Stimulated activated CD4-positive, alpha-beta T cell treated with anti-CD3 and anti-CD28 coated beads, Interleukin-1b, Interleukin-23, amount 100 ng/mL, for 48 hours (primary cell): ENCODE measurements at regions not wholly inside any gene's neighbourhood (a gene's known extent, or its start where the extent isn't known, plus 50 kb on each side); places are given as distances from the start of the nearest gene placed in this dataset.

Experiments
- DNase-seq: peaks from one replicate; pipeline ENCODE4 v3.0.0-alpha.2; 2020

GRCh38 chr10:3363311-3364045 lies 190.9 kb upstream of the PITRM1 start:
- no peak for DNase-seq

DNA sequence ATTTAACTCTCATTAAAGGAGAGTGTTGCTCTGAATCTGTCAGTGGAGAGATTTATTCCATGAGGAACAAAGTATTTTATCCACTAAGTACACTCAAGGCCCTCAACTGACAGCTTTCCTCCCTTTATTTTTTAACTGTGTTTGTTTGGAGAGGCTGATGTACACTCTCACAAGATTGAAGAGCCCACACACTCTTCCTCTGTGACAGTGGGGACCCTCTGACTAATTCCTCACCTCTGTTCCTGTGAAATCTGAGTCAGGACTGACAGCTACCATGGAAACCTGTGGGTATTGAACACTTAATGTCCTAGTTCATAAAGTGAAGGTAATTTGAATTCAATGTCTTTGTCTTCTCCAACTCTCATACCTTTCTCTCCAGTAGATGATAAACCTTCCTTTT lies 189.8 kb upstream of the PITRM1 start:
- DNase-seq, result no peak

DNA sequence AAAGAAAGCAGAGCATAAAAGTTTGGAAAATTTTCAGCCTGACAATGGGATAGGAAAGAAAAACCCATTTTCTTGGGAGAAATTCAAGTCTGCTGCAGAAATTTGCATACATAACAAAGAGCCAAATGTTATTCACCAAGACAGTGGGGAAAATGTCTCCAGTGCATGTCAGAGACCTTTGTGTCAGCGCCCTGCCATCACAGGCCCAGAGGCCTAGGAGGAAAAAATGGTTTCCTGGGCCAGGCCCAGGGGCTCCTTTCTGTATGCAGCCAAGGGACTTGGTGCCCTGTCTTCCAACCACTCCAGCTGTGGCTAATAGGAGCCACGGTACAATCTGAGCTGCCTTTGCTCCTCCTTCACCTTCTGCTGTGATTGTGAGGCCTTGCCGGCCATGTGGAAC lies 189.1 kb upstream of the PITRM1 start:
- DNase-seq, result no peak

DNA sequence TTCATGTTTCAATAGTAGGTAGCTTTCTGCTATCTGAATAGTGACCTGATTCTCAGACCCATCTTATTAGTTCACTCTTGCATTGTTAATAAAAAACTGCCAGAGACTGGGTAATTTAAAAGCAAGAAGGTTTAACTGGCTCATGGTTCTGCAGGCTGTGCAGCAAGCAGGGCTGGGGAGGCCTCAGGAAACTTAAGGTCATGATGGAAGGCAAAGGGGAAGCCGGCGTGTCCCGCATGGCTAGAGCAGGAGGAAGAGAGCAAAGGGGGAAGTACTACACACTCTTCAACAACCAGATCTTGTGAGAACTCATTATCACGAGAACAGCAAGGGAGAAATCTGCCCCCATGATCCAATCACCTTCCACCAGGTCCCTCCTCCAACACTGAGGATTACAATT lies 185.2 kb upstream of the PITRM1 start:
- DNase-seq, result no peak

- DNase-seq, result no peak
Observed at GRCh38 chr10:3355536-3355935, 183.0 kb upstream of the PITRM1 start.

DNA sequence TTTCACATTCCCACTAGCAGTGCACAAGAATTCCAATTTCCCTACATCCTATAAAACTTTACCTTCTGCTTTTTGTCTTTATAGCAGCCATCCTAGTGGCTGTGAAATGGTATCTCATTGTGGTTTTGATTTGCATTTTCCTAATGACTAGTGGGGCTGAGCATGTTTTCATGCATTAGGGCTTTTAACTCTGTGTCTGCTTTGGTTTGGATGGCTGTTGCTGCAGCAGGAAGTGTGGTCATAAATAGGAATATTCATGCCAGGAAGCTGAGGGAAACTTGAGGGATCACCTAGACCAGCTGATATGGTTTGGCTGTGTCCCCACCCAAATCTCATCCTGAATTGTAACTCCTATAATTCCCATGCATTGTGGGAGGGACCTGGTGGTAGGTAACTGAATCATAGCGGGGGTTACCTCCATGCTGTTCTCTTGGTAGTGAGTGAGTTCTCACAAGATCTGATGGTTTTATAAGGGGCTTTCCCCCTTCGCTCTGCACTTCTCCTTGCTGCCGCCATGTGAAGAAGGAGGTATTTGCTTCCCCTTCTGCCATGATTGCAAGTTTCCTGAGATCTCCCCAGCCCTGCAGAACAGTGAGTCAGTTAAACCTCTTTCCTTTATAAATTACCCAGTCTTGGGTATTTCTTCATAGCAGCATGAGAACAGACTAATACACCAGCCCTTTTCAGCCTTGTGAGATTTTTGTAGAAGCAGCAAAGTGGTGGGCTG lies 181.8 kb upstream of the PITRM1 start:
- no peak for DNase-seq

DNA sequence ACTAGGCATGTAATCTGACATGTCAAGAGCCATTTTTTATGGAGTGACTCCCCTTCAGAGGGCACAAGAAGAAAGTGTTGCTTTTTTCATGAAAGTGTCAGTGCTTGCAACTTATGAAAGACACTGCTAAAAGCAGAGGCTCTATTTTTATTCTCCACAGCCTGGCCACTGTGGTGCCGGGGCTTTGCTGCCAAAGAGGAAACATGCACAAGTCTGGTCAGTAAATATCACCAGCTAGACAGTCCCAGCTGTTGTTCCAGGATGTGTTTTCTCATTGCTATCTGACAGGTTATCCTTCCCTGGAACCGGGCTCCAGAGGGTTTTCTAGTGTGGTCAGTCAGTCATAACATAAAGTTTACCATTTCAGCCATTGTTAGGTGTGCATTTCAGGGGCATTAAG lies 180.7 kb upstream of the PITRM1 start:
- DNase-seq, result no peak

DNA sequence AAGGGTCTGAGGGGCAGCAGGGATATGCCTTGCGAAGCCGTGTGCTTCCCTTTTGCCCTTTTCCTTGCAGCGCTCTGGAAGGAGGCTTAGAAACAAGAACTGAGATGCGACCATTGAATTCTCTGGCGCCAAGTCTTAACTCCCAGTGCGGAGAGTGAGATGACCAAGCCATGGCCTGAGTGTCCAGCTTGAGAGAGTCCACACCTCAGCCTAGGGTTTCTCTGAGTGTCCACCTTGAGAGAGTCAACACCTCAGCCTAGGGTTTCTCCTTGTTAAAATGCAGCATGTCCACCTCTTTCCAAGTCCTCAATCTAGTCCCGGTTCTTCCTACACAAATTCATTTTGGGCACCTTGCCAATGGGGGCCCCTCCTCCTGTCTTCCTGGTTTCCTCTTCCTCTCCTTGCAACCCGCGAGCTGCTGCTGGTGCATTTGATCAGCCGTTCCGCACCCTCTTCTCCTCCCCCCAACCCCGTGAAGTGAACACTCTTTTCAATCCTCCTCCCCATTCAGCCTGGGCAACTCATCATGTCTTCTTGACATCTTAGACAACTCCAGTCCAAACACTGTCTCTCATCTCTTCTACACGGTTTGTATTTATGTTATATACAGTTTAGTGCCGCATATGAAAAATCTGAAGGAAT lies 178.2 kb upstream of the PITRM1 start:
- no peak for DNase-seq

GRCh38 chr10:3350205-3350604 lies 177.6 kb upstream of the PITRM1 start:
- no peak for DNase-seq

DNA sequence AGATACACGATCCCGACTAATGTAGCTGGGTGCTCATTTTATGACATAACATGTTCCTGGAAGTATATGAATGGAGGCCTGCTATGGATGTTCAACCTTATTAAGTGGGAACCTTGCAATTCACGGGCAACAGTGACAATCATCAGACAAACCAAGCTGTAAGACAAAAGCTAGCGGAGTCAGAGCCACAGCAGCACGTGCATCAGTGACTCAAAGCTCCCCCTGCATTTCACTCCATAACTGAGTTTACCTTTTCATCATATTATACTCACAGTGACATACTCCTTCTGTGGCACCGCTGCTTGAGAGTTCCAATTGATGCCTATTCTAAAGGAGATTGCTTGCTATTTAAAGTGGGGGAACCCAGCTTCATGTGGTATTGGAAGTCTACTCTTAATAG lies 176.0 kb upstream of the PITRM1 start:
- no peak for DNase-seq

GRCh38 chr10:3347413-3348182 lies 175.0 kb upstream of the PITRM1 start:
- DNase-seq, result no peak

- no peak for DNase-seq
Observed at GRCh38 chr10:3346851-3347250, 174.3 kb upstream of the PITRM1 start.

- no peak for DNase-seq
Observed at GRCh38 chr10:3342771-3343170, 170.2 kb upstream of the PITRM1 start.

GRCh38 chr10:3340127-3340730 lies 167.6 kb upstream of the PITRM1 start:
- DNase-seq, result no peak

- no peak for DNase-seq
Observed at GRCh38 chr10:3339531-3339950, 167.0 kb upstream of the PITRM1 start.

- DNase-seq, result no peak
Observed at GRCh38 chr10:3339121-3339520, 166.5 kb upstream of the PITRM1 start.

- DNase-seq, result no peak
Observed at GRCh38 chr10:3337741-3338140, 165.2 kb upstream of the PITRM1 start.

DNA sequence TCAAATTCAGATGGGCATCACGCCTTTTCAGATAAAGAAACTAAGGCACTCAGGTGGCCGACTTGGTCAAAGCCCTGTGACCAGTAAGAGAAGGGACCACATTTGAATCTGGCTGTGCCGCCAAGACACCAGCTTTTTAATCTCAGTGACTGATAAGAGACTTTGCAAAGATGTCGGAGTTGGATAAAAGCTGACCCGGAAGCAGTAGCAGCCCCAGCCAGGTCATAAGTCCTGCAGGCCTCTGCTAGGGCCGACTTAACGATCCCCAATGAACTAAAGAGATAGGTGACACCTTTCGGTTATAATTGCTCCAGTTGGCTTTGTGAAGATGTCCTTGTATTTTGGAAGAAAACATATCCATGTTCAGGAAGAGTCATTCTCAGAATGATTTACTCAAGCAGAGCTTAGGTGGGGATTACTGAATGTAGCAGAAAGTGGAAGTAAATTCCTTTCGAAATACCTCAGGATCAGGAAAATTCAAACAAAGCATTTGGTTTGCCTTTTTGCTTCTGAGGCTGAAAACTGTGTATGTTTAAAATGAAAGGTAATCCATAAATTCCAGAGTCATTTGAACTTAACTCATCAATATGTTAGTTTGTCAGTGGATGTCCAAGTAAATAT lies 164.2 kb upstream of the PITRM1 start:
- no peak for DNase-seq

- no peak for DNase-seq
Observed at GRCh38 chr10:3333426-3333825, 160.8 kb upstream of the PITRM1 start.

DNA sequence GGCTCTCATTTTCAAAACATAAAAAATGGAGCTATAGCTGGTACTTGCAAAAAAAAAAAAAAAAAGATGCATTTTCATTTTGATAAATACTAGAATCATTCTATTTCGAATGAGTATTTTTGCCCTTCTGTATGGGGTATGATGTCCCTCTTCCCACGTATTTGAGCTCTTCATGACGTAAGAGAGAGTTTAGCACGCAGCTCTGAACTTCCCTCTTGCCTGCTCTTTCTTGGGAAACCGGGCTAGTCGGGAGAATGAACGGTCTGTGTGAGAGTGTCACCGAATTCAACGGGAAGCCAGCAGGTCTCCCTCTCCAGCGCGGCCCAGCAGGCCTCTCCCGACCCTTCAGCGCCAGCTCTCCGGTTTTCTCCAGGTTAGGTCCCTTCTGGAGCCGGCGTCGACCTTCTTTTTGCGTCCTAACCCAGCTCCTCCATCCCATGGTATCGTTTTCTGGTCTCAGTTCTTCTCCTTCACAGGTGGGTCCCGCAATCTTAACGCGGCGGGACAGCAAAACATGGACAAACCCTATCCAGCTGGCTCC lies 159.2 kb upstream of the PITRM1 start:
- no peak for DNase-seq

DNA sequence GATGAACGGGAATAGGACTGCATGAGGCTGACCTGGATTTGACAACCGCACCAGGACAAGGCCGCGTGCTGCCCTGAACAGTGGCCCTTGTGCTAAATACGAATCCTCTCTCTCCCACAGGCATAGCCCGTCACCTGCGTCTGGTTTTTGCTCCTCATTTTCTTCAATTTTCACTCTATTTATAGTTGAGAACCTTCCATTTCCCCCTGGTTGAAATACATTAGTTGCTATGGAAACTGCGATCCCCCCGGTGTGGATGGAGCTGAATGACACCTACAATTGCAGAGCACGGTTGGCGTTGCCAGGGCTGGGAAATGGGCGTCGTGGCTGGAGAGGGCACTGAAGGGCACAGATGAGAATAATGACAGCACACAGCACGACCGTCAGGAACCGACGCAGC lies 158.6 kb upstream of the PITRM1 start:
- no peak for DNase-seq

- DNase-seq, result no peak
Observed at GRCh38 chr10:3330663-3331062, 158.1 kb upstream of the PITRM1 start.
